ENCODE measurements at regions not wholly inside any gene's neighbourhood (a gene's known extent, or its start where the extent isn't known, plus 50 kb on each side); places are given as distances from the start of the nearest gene placed in this dataset.

DNA sequence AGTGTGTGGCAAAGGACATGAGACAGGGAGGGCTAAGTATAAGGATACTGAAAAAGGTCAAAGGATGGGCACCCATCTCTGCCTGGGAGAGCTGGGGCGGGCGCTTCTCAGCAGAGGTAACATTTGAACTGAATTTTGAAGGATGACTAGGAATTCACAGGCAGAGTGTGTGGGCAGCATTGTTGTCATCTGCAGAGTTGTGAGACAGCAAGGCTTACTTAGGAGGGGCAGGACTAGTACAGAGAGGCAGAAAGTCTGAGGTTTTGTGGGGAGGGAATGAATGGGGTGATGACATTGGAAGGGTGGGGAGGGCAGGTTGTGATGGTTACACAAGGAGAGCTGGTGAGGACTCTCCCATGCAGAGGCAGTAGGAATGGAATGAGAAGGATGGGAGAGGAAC, 84.1 kb upstream of the PRR23C start:
- no peaks in the 10 kb centered on the region for H3K9me3 ChIP-seq
- intact Hi-C loops (cut with DNase I), result no loop called here
- no peak for DNase-seq (ENCODE audit: low spot score in 2 of 2)
- H3K27me3 ChIP-seq, result no peaks in the 10 kb centered on the region
- H3K4me1 ChIP-seq, result no peaks in the 10 kb centered on the region
- TF ChIP-seq, protein P1, sequence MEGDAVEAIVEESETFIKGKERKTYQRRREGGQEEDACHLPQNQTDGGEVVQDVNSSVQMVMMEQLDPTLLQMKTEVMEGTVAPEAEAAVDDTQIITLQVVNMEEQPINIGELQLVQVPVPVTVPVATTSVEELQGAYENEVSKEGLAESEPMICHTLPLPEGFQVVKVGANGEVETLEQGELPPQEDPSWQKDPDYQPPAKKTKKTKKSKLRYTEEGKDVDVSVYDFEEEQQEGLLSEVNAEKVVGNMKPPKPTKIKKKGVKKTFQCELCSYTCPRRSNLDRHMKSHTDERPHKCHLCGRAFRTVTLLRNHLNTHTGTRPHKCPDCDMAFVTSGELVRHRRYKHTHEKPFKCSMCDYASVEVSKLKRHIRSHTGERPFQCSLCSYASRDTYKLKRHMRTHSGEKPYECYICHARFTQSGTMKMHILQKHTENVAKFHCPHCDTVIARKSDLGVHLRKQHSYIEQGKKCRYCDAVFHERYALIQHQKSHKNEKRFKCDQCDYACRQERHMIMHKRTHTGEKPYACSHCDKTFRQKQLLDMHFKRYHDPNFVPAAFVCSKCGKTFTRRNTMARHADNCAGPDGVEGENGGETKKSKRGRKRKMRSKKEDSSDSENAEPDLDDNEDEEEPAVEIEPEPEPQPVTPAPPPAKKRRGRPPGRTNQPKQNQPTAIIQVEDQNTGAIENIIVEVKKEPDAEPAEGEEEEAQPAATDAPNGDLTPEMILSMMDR (IDR thresholded peaks at IDR 0.05), result no peak
- no peak overlapping the region for H3K27ac ChIP-seq
- no peaks in the 10 kb centered on the region for H3K36me3 ChIP-seq
- no peak overlapping the region for H3K4me3 ChIP-seq

DNA sequence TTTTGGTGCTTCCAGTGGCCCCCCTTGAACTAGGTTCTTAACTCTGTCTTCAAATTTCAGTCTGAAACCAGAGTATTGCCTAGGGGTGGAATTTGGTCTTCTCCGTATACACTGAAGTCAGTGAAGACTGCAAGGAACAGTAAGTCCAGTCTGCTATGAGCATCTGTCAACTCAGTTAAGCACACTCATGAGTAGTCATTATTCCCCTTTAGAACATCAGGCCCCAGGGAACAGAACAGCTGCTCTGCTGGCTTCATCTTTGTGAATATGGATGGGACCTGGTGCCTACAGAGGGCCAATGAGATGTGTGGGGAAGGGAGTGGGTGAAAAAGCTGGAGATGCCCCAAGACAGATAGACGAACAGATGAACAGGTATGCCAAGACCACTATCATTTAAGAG, 85.2 kb upstream of the PRR23C start:
- DNase-seq (ENCODE audit: low spot score in 2 of 2), result no peak
- H3K4me3 ChIP-seq, result no peak overlapping the region
- no peak overlapping the region for H3K27ac ChIP-seq
- TF ChIP-seq, protein P1 (IDR thresholded peaks at IDR 0.05), result no peak
- H3K4me1 ChIP-seq, result no peaks in the 10 kb centered on the region
- no peaks in the 10 kb centered on the region for H3K9me3 ChIP-seq
- intact Hi-C loops (cut with DNase I), result no loop called here
- no peaks in the 10 kb centered on the region for H3K36me3 ChIP-seq
- H3K27me3 ChIP-seq, result no peaks in the 10 kb centered on the region

DNA sequence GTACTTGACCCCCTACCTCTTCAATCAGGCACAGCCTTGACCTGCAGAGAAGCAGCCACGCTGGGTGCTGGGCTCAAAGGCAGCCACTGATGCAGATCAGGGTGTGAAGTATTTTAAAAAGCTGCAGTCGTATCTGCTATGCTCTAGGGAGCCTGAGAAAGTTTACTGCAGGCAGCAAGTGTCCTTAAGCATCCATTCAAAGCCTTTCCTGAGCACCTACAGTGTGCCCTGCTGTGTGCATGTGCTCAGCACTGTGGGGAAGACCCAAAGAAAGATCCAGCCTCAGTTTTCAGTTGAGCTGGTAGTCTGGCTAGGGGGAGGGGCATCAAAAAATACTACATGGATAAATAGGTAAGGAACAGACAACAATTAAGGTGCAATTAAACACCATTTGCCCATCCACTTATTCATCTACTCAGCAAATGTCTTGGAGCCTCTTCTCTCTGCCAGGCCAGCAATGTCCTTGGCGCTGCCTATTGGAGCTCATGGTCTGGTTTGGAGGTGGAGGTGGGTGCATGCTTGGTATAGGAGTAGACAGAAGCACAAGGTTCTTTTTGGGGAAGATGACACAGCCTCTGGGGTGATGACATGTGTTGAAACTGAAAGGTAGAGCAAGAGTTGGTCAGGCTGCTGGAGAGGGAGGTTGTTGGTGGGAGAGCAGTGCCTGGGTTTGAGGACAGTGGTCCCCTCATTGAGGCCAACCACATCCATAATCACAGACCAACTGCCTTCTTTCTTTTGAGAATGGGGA, 85.9 kb upstream of the PRR23C start:
- no peak for DNase-seq (ENCODE audit: low spot score in 2 of 2)
- TF ChIP-seq, protein P1 (IDR thresholded peaks at IDR 0.05), result no peak
- intact Hi-C loops (cut with DNase I), result no loop called here
- Histone ChIP-seq H3K4me3 (no peak overlapping the region), H3K27me3 (no peaks in the 10 kb centered on the region), H3K36me3 (no peaks in the 10 kb centered on the region), H3K4me1 (no peaks in the 10 kb centered on the region), H3K27ac (no peak overlapping the region), H3K9me3 (no peaks in the 10 kb centered on the region)

DNA sequence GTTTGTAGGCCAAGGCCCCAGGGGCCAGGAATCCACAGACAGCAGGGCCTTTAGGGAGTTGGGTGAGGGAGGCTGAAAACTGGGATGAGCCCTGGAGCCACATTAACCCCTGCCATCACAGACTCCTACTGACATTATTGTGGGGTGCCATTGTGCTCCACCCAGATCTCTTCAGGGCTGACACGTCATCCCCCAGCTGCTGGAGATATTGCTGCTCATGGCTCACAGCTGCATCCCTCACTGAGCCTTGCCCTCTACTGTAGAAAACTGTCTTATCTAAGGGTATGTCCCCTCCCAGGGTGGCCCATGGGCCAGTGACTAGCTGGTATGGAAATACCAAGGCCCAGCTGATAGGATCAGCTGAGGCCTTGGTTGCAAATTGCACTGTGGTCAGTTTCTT, 87.3 kb upstream of the PRR23C start:
- DNase-seq (ENCODE audit: low spot score in 2 of 2), result no peak
- Histone ChIP-seq H3K4me1 (no peaks in the 10 kb centered on the region), H3K4me3 (no peak overlapping the region), H3K9me3 (no peaks in the 10 kb centered on the region), H3K27ac (no peak overlapping the region), H3K27me3 (no peaks in the 10 kb centered on the region), H3K36me3 (no peaks in the 10 kb centered on the region)
- intact Hi-C loops (cut with DNase I), result no loop called here
- TF ChIP-seq, protein P1 (IDR thresholded peaks at IDR 0.05), result no peak

DNA sequence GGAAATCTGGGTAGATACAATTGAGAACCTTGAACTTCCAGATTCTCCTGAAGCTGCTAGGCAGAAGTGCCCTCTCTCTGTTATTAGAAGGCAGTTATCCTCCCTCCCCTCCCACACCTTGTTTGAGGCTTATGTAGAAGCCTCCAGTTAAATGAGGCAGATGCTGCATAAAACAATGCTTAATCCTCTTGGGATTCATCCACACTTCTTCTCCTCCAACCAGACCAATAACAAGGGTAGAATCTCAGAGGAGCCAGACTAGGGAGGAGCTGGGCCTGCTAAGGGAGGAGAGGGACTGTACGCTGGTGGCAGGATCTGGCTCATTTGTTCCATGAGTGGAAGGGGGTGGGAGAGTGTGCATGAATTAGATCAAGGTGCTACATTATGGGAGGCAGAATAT, 88.3 kb upstream of the PRR23C start:
- H3K4me1 ChIP-seq, result no peaks in the 10 kb centered on the region
- H3K36me3 ChIP-seq, result no peaks in the 10 kb centered on the region
- no peak overlapping the region for H3K4me3 ChIP-seq
- intact Hi-C loops (cut with DNase I), result no loop called here
- H3K27ac ChIP-seq, result no peak overlapping the region
- H3K9me3 ChIP-seq, result no peaks in the 10 kb centered on the region
- no peaks in the 10 kb centered on the region for H3K27me3 ChIP-seq
- TF ChIP-seq, protein P1 (IDR thresholded peaks at IDR 0.05), result no peak
- DNase-seq (ENCODE audit: low spot score in 2 of 2), result no peak

Measured in ascending aorta (tissue), 2 donors.